GM12878 (cell line): ENCODE measurements at regions not wholly inside any gene's neighbourhood (a gene's known extent, or its start where the extent isn't known, plus 50 kb on each side); places are given as distances from the start of the nearest gene placed in this dataset.

Source experiments
- FOXK2 ChIP-seq: fragments of 450-650 bp; IDR thresholded peaks from 2 replicates; pipeline ENCODE4 v1.6.1; 2017; ENCODE audit warnings: mild to moderate bottlenecking, moderate library complexity
- IRF4 ChIP-seq: IDR thresholded peaks from 2 replicates; pipeline ENCODE4 v1.6.1; 2011; ENCODE audit warnings: low read depth, low read length
- KDM1A ChIP-seq: fragments of 200-600 bp; sonication (generic); IDR thresholded peaks from 2 replicates; pipeline ENCODE4 v1.6.1; 2016; ENCODE audit warnings: borderline replicate concordance
- PBX3 ChIP-seq: IDR thresholded peaks from 2 replicates; pipeline ENCODE4 v1.6.1; 2011; ENCODE audit warnings: mild to moderate bottlenecking, low read depth, low read length, moderate library complexity; ENCODE audit not compliant: insufficient replicate concordance
- PRDM15 ChIP-seq: fragments of 450-650 bp; formaldehyde crosslinking; IDR thresholded peaks from 2 replicates; pipeline ENCODE4 v1.4.0; 2020; ENCODE audit warnings: mild to moderate bottlenecking, moderate library complexity

GRCh38 chr3:72079369-72079872 lies 294.5 kb upstream of the PROK2 start (continued):
- TF ChIP-seq PRDM15 (CRISPR knock-in tag) (peak; percentile 58; the same call in 1 of the 2 replicates), FOXK2 (no peak), IRF4 (no peak), KDM1A (no peak), PBX3 (no peak)
- TF ChIP-seq, all 136 proteins: peak for 7
